ENCODE measurements at regions not wholly inside any gene's neighbourhood (a gene's known extent, or its start where the extent isn't known, plus 50 kb on each side); places are given as distances from the start of the nearest gene placed in this dataset.
"Not testable (repeated sequence)": the region's sequence is repeated elsewhere in the genome, so short reads cannot be mapped to it uniquely, and the experiment has no call there.

- Histone ChIP-seq H3K4me1 (ENCODE audit: low read depth) (peaks cover 43% of the 10 kb centered on the region), H3K9me3 (ENCODE audit: low read depth) (no peaks in the 10 kb centered on the region), H3K4me3 (no peak overlapping the region), H3K27me3 (no peaks in the 10 kb centered on the region), H3K36me3 (no peaks in the 10 kb centered on the region), H3K27ac (peak overlapping the region; percentile 85)
- TF ChIP-seq, protein P1, sequence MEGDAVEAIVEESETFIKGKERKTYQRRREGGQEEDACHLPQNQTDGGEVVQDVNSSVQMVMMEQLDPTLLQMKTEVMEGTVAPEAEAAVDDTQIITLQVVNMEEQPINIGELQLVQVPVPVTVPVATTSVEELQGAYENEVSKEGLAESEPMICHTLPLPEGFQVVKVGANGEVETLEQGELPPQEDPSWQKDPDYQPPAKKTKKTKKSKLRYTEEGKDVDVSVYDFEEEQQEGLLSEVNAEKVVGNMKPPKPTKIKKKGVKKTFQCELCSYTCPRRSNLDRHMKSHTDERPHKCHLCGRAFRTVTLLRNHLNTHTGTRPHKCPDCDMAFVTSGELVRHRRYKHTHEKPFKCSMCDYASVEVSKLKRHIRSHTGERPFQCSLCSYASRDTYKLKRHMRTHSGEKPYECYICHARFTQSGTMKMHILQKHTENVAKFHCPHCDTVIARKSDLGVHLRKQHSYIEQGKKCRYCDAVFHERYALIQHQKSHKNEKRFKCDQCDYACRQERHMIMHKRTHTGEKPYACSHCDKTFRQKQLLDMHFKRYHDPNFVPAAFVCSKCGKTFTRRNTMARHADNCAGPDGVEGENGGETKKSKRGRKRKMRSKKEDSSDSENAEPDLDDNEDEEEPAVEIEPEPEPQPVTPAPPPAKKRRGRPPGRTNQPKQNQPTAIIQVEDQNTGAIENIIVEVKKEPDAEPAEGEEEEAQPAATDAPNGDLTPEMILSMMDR (IDR thresholded peaks at IDR 0.05; ENCODE audit: low read depth, low read length) = no peak
- DNase-seq (ENCODE audit: low read depth in 1 of 2, low spot score in 1 of 2) = no peak
Observed at GRCh38 chr4:30868111-30868895, 148.1 kb downstream of the PCDH7 start.

DNA sequence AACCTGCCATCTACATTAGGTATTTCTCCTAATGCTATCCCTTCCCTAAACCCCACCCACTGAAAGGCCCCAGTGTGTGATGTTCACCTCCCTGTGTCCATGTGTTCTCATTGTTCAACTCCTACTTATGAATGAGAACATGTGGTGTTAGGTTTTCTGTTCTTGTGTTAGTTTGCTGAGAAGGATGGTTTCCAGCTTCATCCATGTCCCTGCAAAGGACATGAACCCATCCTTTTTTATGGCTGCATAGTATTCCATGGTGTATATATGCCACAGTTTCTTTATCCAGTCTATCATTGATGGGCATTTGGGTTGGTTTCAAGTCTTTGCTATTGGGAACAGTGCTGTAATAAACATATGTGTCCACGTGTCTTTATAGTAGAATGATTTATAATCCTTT lies 149.2 kb downstream of the PCDH7 start:
- H3K27me3 ChIP-seq; H3K4me3 ChIP-seq; H3K9me3 ChIP-seq (ENCODE audit: low read depth); DNase-seq (ENCODE audit: low read depth in 1 of 2, low spot score in 1 of 2); H3K36me3 ChIP-seq: not testable (repeated sequence)
- H3K27ac ChIP-seq = peak overlapping the region; percentile 85
- peaks cover 43% of the 10 kb centered on the region for H3K4me1 ChIP-seq (ENCODE audit: low read depth)

DNA sequence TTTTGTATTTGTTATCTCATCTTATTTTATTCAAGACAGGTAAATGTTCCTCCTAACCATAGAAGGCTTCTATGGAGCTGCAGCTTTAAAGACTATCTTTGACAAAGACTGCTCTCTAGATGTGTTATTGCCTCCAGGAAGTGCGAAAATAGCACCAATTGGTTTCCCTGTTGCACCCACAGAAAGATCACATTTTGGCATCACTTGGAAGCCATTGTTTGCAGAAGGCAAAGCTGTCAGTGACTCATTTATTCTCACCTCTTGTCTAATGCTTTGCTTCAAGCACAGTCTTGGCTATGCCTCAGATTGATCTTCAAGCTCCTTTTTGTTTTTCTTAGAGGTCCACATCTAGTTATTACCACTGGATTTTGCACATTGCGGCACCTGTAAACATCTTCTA lies 150.3 kb downstream of the PCDH7 start:
- H3K27me3 ChIP-seq = no peaks in the 10 kb centered on the region
- peak overlapping the region; percentile 22 for H3K27ac ChIP-seq
- H3K36me3 ChIP-seq = no peaks in the 10 kb centered on the region
- H3K4me1 ChIP-seq (ENCODE audit: low read depth) = peaks cover 35% of the 10 kb centered on the region
- H3K4me3 ChIP-seq = no peak overlapping the region
- DNase-seq (ENCODE audit: low read depth in 1 of 2, low spot score in 1 of 2) = no peak
- H3K9me3 ChIP-seq (ENCODE audit: low read depth) = no peaks in the 10 kb centered on the region
- TF ChIP-seq, protein P1 (IDR thresholded peaks at IDR 0.05; ENCODE audit: low read depth, low read length) = no peak

DNA sequence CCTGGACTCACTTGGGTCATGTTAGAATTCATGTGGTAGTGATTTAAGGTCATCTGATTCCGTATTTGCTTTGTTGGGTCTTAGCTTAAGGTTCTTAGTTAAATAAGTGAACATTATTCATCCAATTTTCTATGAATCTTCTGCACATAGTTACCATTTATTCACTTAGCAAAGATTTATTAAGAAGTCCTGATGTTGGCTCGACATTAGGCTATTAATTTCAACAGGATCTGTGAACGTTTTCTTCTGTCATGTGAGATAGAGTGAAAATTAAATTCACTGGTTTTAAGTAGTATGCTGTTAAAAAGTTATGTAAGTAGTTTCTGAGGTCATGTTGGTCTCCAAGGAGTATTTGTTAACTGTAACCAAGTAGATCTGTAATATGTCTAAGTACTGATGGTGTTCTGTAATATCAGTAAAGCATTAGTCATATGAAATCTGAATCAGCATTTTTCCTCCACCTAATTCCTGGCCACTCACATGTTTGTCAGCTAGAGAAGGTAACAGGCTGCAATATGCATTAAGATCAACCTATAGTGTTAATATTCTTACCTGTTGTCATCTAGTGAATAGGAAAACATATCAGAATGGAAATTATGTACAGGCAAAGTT lies 155.6 kb downstream of the PCDH7 start:
- DNase-seq (ENCODE audit: low read depth in 1 of 2, low spot score in 1 of 2) = no peak

DNA sequence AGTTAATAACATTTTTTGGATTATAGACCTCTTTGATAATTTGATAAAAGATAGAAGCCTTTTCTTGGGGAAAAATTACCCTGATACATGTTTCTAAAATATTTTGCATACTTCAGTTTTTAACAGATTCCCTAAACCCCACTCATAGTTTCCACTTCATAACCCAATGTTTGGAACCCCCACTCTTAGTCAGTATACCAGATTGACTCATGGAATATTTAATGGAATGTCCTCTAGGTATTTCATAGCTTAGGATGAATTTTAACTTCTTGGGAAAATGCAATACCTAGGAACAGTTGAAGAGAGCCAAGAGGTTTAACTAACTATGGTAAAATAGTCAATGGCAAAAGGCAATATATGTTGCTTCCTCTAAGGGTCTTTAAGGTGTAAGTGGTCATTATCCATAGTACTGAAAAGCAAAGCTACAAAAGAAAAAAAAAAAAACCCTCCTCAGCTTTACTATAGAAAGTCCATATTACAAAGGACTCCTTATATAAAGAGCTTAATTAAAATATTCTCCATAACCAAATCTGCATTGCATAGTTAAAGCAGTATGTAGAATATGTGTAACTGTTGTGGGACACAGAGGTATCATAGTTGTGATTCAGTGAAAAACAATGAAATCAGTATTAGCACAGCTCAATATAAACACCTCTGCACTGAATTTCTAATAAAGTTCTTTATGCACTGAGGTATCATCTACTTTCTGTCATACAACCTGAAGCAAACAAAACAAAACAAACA lies 159.9 kb downstream of the PCDH7 start:
- no peak for DNase-seq (ENCODE audit: low read depth in 1 of 2, low spot score in 1 of 2)
- Histone ChIP-seq H3K9me3 (ENCODE audit: low read depth) (no peaks in the 10 kb centered on the region), H3K36me3 (no peaks in the 10 kb centered on the region), H3K4me3 (no peak overlapping the region), H3K27me3 (no peaks in the 10 kb centered on the region), H3K4me1 (ENCODE audit: low read depth) (no peaks in the 10 kb centered on the region), H3K27ac (no peak overlapping the region)
- TF ChIP-seq, protein P1 (IDR thresholded peaks at IDR 0.05; ENCODE audit: low read depth, low read length) = no peak

More for the DNA sequence above, 155.6 kb downstream of the PCDH7 start:
- TF ChIP-seq, protein P1 (IDR thresholded peaks at IDR 0.05; ENCODE audit: low read depth, low read length) = no peak
- Histone ChIP-seq H3K4me1 (ENCODE audit: low read depth) (peaks cover under 1% of the 10 kb centered on the region), H3K4me3 (no peak overlapping the region), H3K36me3 (no peaks in the 10 kb centered on the region), H3K9me3 (ENCODE audit: low read depth) (no peaks in the 10 kb centered on the region), H3K27me3 (no peaks in the 10 kb centered on the region), H3K27ac (no peak overlapping the region)
